ENCODE measurements at regions not wholly inside any gene's neighbourhood (a gene's known extent, or its start where the extent isn't known, plus 50 kb on each side); places are given as distances from the start of the nearest gene placed in this dataset.

DNA sequence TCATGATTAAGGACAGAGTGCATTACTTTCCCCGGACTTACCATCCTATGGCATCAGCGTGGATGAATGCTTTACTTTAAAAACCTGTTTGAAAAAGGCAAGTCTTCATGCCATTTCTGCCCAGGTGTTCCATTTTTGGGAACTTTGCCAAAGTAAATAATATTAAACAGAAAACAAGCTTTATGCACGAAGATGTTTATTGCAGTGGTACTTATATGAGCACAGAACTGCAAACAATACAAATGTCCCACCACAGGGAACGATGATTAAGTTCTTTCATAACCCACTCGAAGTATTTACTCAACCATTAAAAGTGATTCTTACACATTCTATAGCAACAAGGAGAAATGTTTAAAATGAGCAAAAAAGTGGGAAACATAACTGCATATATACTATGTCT, 109.7 kb upstream of the GDF10 start:
- H3K27ac ChIP-seq (ENCODE audit: low read depth, low read length, poor library complexity, severe bottlenecking) = no peak overlapping the region
- DNase-seq (ENCODE audit: low spot score) = no peak
- CTCF ChIA-PET = no interaction called here
- no TSS peak for BruUV-seq (replicated peaks)
- no peaks in the 10 kb centered on the region for H3K4me1 ChIP-seq (ENCODE audit: insufficient read depth, low read length, poor library complexity, severe bottlenecking)
- TF ChIP-seq, protein P1, sequence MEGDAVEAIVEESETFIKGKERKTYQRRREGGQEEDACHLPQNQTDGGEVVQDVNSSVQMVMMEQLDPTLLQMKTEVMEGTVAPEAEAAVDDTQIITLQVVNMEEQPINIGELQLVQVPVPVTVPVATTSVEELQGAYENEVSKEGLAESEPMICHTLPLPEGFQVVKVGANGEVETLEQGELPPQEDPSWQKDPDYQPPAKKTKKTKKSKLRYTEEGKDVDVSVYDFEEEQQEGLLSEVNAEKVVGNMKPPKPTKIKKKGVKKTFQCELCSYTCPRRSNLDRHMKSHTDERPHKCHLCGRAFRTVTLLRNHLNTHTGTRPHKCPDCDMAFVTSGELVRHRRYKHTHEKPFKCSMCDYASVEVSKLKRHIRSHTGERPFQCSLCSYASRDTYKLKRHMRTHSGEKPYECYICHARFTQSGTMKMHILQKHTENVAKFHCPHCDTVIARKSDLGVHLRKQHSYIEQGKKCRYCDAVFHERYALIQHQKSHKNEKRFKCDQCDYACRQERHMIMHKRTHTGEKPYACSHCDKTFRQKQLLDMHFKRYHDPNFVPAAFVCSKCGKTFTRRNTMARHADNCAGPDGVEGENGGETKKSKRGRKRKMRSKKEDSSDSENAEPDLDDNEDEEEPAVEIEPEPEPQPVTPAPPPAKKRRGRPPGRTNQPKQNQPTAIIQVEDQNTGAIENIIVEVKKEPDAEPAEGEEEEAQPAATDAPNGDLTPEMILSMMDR (conservative IDR thresholded peaks at IDR 0.05; ENCODE audit: low read depth, low read length) = no peak
- no peak for TF ChIP-seq EZH2 (IDR thresholded peaks at IDR 0.05; ENCODE audit: borderline replicate concordance, low read depth, low read length, poor library complexity, severe bottlenecking)
- no peak overlapping the region for H3K4me3 ChIP-seq (ENCODE audit: low read depth, low read length, poor library complexity, severe bottlenecking)
- no peaks in the 10 kb centered on the region for H3K27me3 ChIP-seq (replicated peaks; ENCODE audit: insufficient read depth, low read depth, low read length, poor library complexity)
- POLR2A ChIA-PET (ENCODE audit: low non-redundant PET) = no interaction called here
- H3K36me3 ChIP-seq (ENCODE audit: insufficient read depth, low read length, poor library complexity, severe bottlenecking) = no peaks in the 10 kb centered on the region
- intact Hi-C loops (cut with micrococcal nuclease; ENCODE audit: unreplicated experiment) = no loop called here
- H3K9me3 ChIP-seq (ENCODE audit: low read depth, low read length, poor library complexity, severe bottlenecking) = no peaks in the 10 kb centered on the region

DNA sequence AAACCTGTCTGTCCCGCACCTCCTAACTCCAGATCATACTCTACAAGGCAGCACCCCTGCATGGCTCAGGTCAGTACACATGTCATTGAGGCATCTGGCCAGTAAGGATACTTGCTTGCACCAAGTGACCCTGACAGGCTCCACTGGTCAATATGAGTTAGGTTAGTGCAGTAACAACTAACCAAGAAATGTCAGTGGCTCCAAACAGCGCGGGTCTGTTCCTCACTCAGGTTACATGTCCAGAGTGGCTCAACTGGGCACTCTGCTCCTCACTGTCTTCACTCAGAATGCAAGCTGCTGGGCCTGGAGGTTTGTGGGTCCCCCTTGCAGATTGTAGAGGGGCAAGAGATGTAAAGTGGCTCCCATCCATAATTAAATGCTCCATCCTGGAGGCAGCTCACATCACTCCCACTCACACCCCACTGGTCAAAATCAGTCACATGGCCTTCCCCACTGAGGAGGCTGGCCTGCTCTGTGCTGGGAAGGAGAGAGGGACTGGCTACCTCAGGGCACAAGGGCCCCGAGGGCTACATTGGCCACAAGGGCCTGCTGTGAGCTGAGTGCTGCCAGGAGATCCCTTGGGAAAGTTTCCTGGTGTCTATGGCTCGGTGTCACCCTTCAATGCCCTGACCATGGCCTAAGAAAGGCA, 109.1 kb upstream of the GDF10 start:
- no peaks in the 10 kb centered on the region for H3K4me1 ChIP-seq (ENCODE audit: insufficient read depth, low read length, poor library complexity, severe bottlenecking)
- ChIA-PET POLR2A (ENCODE audit: low non-redundant PET) (no interaction called here), CTCF (no interaction called here)
- H3K27me3 ChIP-seq (replicated peaks; ENCODE audit: insufficient read depth, low read depth, low read length, poor library complexity) = no peaks in the 10 kb centered on the region
- H3K27ac ChIP-seq (ENCODE audit: low read depth, low read length, poor library complexity, severe bottlenecking) = no peak overlapping the region
- no peak for TF ChIP-seq EZH2 (IDR thresholded peaks at IDR 0.05; ENCODE audit: borderline replicate concordance, low read depth, low read length, poor library complexity, severe bottlenecking)
- TF ChIP-seq, protein P1 (conservative IDR thresholded peaks at IDR 0.05; ENCODE audit: low read depth, low read length) = no peak
- intact Hi-C loops (cut with micrococcal nuclease; ENCODE audit: unreplicated experiment) = no loop called here
- BruUV-seq (replicated peaks) = no TSS peak
- no peak for DNase-seq (ENCODE audit: low spot score)
- H3K4me3 ChIP-seq (ENCODE audit: low read depth, low read length, poor library complexity, severe bottlenecking) = no peak overlapping the region
- no peaks in the 10 kb centered on the region for H3K36me3 ChIP-seq (ENCODE audit: insufficient read depth, low read length, poor library complexity, severe bottlenecking)
- no peaks in the 10 kb centered on the region for H3K9me3 ChIP-seq (ENCODE audit: low read depth, low read length, poor library complexity, severe bottlenecking)

DNA sequence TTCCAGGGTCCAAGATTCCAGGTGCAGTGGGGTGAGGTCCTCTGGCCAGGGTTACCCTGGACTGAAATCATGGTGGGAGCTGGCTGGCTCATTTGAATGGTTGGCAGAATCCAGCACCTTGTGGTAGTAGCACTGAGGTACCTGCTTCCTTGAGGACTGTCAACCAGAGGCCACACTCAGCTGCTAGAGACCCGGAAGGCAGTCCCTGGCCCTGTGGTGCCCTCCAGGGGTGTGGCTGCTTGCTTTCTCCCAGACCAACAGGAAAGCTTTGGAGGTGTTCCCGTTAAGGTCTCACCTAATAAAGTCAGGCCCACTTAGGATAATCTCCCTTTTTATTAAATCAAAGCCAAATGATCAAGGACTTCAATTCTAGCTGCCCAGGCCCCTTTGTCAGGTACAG, 107.7 kb upstream of the GDF10 start:
- intact Hi-C loops (cut with micrococcal nuclease; ENCODE audit: unreplicated experiment) = no loop called here
- no TSS peak for BruUV-seq (replicated peaks)
- CTCF ChIA-PET = no interaction called here

More for the DNA sequence above, 107.7 kb upstream of the GDF10 start:
- POLR2A ChIA-PET (ENCODE audit: low non-redundant PET) = no interaction called here
- no peak for DNase-seq (ENCODE audit: low spot score)
- TF ChIP-seq, protein P1 (conservative IDR thresholded peaks at IDR 0.05; ENCODE audit: low read depth, low read length) = no peak
- TF ChIP-seq EZH2 (IDR thresholded peaks at IDR 0.05; ENCODE audit: borderline replicate concordance, low read depth, low read length, poor library complexity, severe bottlenecking) = no peak
- H3K27me3 ChIP-seq (replicated peaks; ENCODE audit: insufficient read depth, low read depth, low read length, poor library complexity) = no peaks in the 10 kb centered on the region
- no peaks in the 10 kb centered on the region for H3K36me3 ChIP-seq (ENCODE audit: insufficient read depth, low read length, poor library complexity, severe bottlenecking)
- no peak overlapping the region for H3K4me3 ChIP-seq (ENCODE audit: low read depth, low read length, poor library complexity, severe bottlenecking)
- no peaks in the 10 kb centered on the region for H3K4me1 ChIP-seq (ENCODE audit: insufficient read depth, low read length, poor library complexity, severe bottlenecking)
- H3K9me3 ChIP-seq (ENCODE audit: low read depth, low read length, poor library complexity, severe bottlenecking) = no peaks in the 10 kb centered on the region
- no peak overlapping the region for H3K27ac ChIP-seq (ENCODE audit: low read depth, low read length, poor library complexity, severe bottlenecking)
